Endothelial cell (in vitro differentiated cells): ENCODE measurements at regions not wholly inside any gene's neighbourhood (a gene's known extent, or its start where the extent isn't known, plus 50 kb on each side); places are given as distances from the start of the nearest gene placed in this dataset.
"Not testable (repeated sequence)": the region's sequence is repeated elsewhere in the genome, so short reads cannot be mapped to it uniquely, and the experiment has no call there.

Source experiments
- DNase-seq: peaks from one replicate; pipeline ENCODE4 v3.0.0; 2021; ENCODE audit warnings: low spot score
- H3K27ac Mint-ChIP-seq: one replicate; pipeline ENCODE4 v1.8.0; 2021; ENCODE audit warnings: mixed read lengths, inconsistent platforms; ENCODE audit not compliant: unreplicated experiment
- H3K27me3 Mint-ChIP-seq: one replicate; pipeline ENCODE4 v1.8.0; 2021; ENCODE audit warnings: mild to moderate bottlenecking, moderate library complexity, mixed read lengths, inconsistent platforms; ENCODE audit not compliant: unreplicated experiment
- H3K36me3 Mint-ChIP-seq: one replicate; pipeline ENCODE4 v1.8.0; 2021; ENCODE audit warnings: mild to moderate bottlenecking, low read depth, mixed read lengths, inconsistent platforms; ENCODE audit not compliant: unreplicated experiment
- H3K4me1 Mint-ChIP-seq: one replicate; pipeline ENCODE4 v1.8.0; 2021; ENCODE audit warnings: mild to moderate bottlenecking, mixed read lengths, inconsistent platforms; ENCODE audit not compliant: unreplicated experiment
- H3K4me3 Mint-ChIP-seq: one replicate; pipeline ENCODE4 v1.8.0; 2021; ENCODE audit warnings: mild to moderate bottlenecking, mixed read lengths, inconsistent platforms; ENCODE audit not compliant: unreplicated experiment
- H3K9me3 Mint-ChIP-seq: one replicate; pipeline ENCODE4 v1.8.0; 2021; ENCODE audit warnings: mixed read lengths, inconsistent platforms; ENCODE audit not compliant: unreplicated experiment
- TF ChIP-seq, protein P1 (sequence below): fragments of 200-600 bp; sonication (generic); IDR thresholded peaks from one replicate; pipeline ENCODE4 v1.5.0; 2021; ENCODE audit warnings: antibody characterized with exemption; ENCODE audit not compliant: unreplicated experiment

DNA sequence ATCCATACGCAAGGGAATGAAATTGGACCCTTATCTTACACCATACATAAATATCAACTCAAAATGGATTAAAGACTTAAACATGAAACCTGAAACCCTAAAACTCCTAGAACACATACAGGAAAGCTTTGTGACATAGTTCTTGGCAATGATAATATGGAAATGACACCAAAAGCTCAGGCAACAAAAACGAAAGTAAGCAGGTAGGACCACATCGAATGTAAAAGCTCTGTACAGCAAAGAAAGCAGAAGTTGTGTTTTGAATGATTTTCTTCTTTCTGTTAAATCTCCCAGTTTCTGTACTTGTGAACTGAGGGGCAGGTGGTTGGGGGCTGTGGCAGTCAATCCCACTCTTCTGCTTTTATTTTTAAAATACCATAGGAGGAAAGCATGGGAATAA, 368.4 kb upstream of the PODXL start:
- TF ChIP-seq, protein P1, sequence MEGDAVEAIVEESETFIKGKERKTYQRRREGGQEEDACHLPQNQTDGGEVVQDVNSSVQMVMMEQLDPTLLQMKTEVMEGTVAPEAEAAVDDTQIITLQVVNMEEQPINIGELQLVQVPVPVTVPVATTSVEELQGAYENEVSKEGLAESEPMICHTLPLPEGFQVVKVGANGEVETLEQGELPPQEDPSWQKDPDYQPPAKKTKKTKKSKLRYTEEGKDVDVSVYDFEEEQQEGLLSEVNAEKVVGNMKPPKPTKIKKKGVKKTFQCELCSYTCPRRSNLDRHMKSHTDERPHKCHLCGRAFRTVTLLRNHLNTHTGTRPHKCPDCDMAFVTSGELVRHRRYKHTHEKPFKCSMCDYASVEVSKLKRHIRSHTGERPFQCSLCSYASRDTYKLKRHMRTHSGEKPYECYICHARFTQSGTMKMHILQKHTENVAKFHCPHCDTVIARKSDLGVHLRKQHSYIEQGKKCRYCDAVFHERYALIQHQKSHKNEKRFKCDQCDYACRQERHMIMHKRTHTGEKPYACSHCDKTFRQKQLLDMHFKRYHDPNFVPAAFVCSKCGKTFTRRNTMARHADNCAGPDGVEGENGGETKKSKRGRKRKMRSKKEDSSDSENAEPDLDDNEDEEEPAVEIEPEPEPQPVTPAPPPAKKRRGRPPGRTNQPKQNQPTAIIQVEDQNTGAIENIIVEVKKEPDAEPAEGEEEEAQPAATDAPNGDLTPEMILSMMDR: no peak
- Mint-ChIP-seq H3K36me3 (no peaks in the 10 kb centered on the region), H3K4me1 (no peaks in the 10 kb centered on the region), H3K27me3 (no peaks in the 10 kb centered on the region), H3K4me3 (no peak overlapping the region), H3K9me3 (no peaks in the 10 kb centered on the region), H3K27ac (no peak overlapping the region)
- no peak for DNase-seq

DNA sequence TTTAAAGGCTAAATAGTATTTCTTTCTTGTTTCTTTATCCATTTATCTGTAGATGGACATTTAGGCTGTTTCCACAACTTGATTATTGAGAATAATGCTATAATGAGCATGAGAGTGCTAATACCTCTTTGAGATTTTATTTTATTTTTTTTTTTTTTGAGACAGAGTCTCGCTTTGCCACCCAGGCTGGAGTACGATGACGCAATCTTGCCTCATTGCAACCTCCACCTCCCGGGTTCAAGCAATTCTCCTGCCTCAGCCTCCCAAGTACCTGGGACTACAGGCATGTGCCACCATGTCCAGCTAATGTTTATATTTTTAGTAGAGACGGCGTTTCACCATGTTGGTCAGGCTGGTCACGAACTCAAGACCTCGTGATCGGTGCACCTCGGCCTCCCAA, 366.5 kb upstream of the PODXL start:
- H3K27me3 Mint-ChIP-seq, DNase-seq, H3K27ac Mint-ChIP-seq, H3K9me3 Mint-ChIP-seq, H3K4me3 Mint-ChIP-seq, H3K36me3 Mint-ChIP-seq, H3K4me1 Mint-ChIP-seq: not testable (repeated sequence)

DNA sequence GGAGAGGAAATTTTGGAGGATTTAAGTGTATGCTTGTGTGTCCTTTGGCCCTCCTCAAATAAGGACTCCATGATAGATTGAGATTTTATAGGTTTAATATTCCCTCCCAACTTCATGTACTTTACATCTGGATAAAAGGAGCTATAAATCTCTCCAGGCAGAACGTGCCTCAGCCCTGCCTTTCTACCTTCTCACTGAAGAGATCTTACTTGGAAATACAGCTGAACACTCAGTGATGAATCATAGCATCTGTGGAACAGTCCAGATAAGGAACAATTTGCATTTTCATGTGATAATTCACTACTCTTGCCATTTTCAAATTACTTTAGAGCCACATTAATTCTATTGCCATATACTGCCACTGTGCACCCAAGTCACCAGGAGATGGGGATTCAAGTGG, 364.6 kb upstream of the PODXL start:
- Mint-ChIP-seq H3K4me3 (no peak overlapping the region), H3K27me3 (no peaks in the 10 kb centered on the region), H3K9me3 (no peaks in the 10 kb centered on the region), H3K27ac (no peak overlapping the region), H3K36me3 (no peaks in the 10 kb centered on the region), H3K4me1 (no peaks in the 10 kb centered on the region)
- no peak for DNase-seq
- TF ChIP-seq, protein P1: no peak

DNA sequence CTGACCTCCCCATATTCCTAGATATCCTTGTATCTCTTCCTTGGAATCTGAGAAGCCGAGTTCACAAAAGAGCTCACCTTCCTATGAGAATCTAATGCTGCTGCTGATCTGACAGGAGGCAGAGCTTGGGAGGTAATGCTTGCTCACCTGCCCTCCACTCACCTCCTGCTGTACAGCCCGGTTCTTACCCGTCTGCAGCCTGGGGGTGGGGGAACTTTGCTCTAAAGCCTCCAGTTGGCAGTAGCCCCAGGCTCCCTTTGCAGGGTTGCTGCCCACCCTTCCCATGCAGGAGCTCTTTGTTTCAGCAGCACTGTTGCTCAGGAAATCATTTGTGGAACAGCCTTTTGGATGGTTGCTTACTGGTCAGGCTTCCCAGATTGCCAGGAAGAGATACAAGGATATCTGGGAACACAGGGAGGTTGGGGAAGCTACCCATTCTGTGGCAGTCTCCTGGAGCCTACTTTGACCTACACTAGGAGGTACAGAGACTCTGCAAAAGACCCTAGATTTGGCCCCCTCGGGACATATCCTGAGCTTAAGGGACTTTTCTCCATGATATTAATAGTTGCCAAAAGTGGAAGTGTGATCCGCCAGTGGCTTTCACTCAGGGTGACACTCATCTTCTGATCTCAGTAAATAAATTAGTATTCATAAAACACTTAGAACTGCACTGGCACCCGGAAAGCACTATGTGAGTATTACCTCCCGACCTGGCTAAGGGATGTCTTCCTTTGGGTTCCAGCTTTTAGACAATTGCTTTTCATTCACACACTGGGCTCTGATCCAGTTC, 363.7 kb upstream of the PODXL start:
- H3K27ac Mint-ChIP-seq: no peak overlapping the region
- H3K4me3 Mint-ChIP-seq: no peak overlapping the region
- H3K4me1 Mint-ChIP-seq: no peaks in the 10 kb centered on the region
- H3K9me3 Mint-ChIP-seq: no peaks in the 10 kb centered on the region
- DNase-seq: no peak
- no peaks in the 10 kb centered on the region for H3K36me3 Mint-ChIP-seq
- TF ChIP-seq, protein P1: no peak
- no peaks in the 10 kb centered on the region for H3K27me3 Mint-ChIP-seq

DNA sequence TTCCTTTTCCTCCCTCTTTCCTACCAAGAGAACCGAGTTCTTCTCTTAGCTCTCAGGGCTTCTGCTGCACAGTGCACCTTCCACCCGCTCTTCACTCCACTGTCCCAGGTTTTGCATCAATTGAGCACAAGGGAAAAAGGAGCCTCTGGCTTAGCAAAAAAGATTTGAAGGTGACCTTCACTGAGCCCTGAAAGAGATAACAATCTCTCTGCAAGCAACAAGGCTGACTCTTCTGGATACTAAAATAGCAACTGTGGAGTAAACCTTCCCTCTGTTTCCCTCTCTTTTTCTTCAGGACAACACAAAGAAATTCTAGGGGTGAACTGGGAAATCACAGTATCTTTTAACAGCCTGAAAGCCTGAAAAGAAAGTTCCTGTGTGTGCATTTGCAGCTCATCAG, 354.7 kb upstream of the PODXL start:
- H3K9me3 Mint-ChIP-seq: peaks cover 5% of the 10 kb centered on the region
- TF ChIP-seq, protein P1: no peak
- no peak overlapping the region for H3K27ac Mint-ChIP-seq
- DNase-seq: no peak
- H3K36me3 Mint-ChIP-seq: peaks cover 12% of the 10 kb centered on the region
- no peak overlapping the region for H3K4me3 Mint-ChIP-seq
- H3K27me3 Mint-ChIP-seq: peaks cover 13% of the 10 kb centered on the region
- peaks cover 10% of the 10 kb centered on the region for H3K4me1 Mint-ChIP-seq
